DOHH2 (cell line): ENCODE measurements at regions not wholly inside any gene's neighbourhood (a gene's known extent, or its start where the extent isn't known, plus 50 kb on each side); places are given as distances from the start of the nearest gene placed in this dataset.
A peak's percentile ranks its signal among the peaks of the same experiment; 100 is the strongest.

ENCODE experiments used
- H3F3A ChIP-seq: fragments of 200-600 bp; sonication (generic), shearing (Covaris generic); 2 replicates; pipeline ENCODE4 v1.6.0; 2016; ENCODE audit warnings: antibody characterized with exemption, mild to moderate bottlenecking; ENCODE audit not compliant: control insufficient read depth, insufficient read depth
- H3K27ac ChIP-seq: fragments of 200-600 bp; sonication (generic); 2 replicates; pipeline ENCODE4 v1.5.1; 2014; ENCODE audit warnings: low read depth, mild to moderate bottlenecking, low read length, moderate library complexity
- H3K27me3 ChIP-seq: fragments of 200-600 bp; sonication (generic); 2 replicates; pipeline ENCODE4 v1.6.1; 2014; ENCODE audit warnings: mild to moderate bottlenecking, low read length, mixed read lengths; ENCODE audit not compliant: control insufficient read depth
- H3K36me3 ChIP-seq: fragments of 200-600 bp; sonication (generic); 2 replicates; pipeline ENCODE4 v1.6.1; 2014; ENCODE audit warnings: mild to moderate bottlenecking, low read length, moderate library complexity, mixed read lengths; ENCODE audit not compliant: control insufficient read depth
- H3K4me1 ChIP-seq: fragments of 200-600 bp; sonication (generic); 2 replicates; pipeline ENCODE4 v1.6.1; 2014; ENCODE audit warnings: mild to moderate bottlenecking, low read length, mixed read lengths; ENCODE audit not compliant: control insufficient read depth
- H3K4me2 ChIP-seq: fragments of 200-600 bp; sonication (generic); 2 replicates; pipeline ENCODE4 v1.6.0; 2014; ENCODE audit warnings: mild to moderate bottlenecking, low read length, moderate library complexity
- H3K4me3 ChIP-seq: fragments of 200-600 bp; sonication (generic); 2 replicates; pipeline ENCODE4 v1.5.1; 2014; ENCODE audit warnings: mild to moderate bottlenecking, low read length, mixed read lengths
- H3K79me2 ChIP-seq: fragments of 200-600 bp; sonication (generic); 2 replicates; pipeline ENCODE4 v1.6.1; 2014; ENCODE audit warnings: mild to moderate bottlenecking, low read length, mixed read lengths; ENCODE audit not compliant: control insufficient read depth
- H3K9me2 ChIP-seq: fragments of 200-600 bp; sonication (generic); replicated peaks from 2 replicates; pipeline ENCODE4 v1.6.1; 2014; ENCODE audit warnings: mild to moderate bottlenecking, low read length, mixed read lengths; ENCODE audit not compliant: control insufficient read depth
- H3K9me3 ChIP-seq: fragments of 200-600 bp; sonication (generic); 2 replicates; pipeline ENCODE4 v1.6.1; 2014; ENCODE audit warnings: antibody characterized with exemption, low read length, mixed read lengths; ENCODE audit not compliant: control insufficient read depth, insufficient read depth
- H4K20me1 ChIP-seq: fragments of 200-600 bp; sonication (generic); 2 replicates; pipeline ENCODE4 v1.6.0; 2014; ENCODE audit warnings: low read depth, mild to moderate bottlenecking, antibody characterized with exemption, low read length, moderate library complexity; ENCODE audit not compliant: control insufficient read depth, insufficient read depth
- CTCF ChIP-seq: fragments of 200-600 bp; sonication (generic); IDR thresholded peaks from one replicate; pipeline ENCODE4 v1.5.1; 2014; ENCODE audit warnings: antibody characterized with exemption, mild to moderate bottlenecking, low read depth, low read length; ENCODE audit not compliant: poor library complexity, severe bottlenecking
- EZH2phosphoT487 ChIP-seq: fragments of 200-600 bp; sonication (generic); IDR thresholded peaks from 2 replicates; pipeline ENCODE4 v1.6.1; 2017; ENCODE audit warnings: borderline replicate concordance, mild to moderate bottlenecking, antibody characterized with exemption, low read length, moderate library complexity, mixed read lengths

- Histone ChIP-seq H3K4me3 (peak overlapping the region; percentile 26), H3K27ac (peak overlapping the region; percentile 40), H3K27me3 (no peaks in the 10 kb centered on the region), H3K36me3 (no peaks in the 10 kb centered on the region), H4K20me1 (no peaks in the 10 kb centered on the region), H3K9me3 (no peaks in the 10 kb centered on the region), H3K79me2 (no peaks in the 10 kb centered on the region), H3F3A (no peaks in the 10 kb centered on the region), H3K9me2 (no peaks in the 10 kb centered on the region), H3K4me2 (peak overlapping the region; percentile 49), H3K4me1 (peaks cover 19% of the 10 kb centered on the region)
- no peak for TF ChIP-seq CTCF
- TF ChIP-seq EZH2phosphoT487, result no peak
These were observed 504.0 kb downstream of the MAGEE1 start for GRCh38 chrX:76931518-76931917.

DNA sequence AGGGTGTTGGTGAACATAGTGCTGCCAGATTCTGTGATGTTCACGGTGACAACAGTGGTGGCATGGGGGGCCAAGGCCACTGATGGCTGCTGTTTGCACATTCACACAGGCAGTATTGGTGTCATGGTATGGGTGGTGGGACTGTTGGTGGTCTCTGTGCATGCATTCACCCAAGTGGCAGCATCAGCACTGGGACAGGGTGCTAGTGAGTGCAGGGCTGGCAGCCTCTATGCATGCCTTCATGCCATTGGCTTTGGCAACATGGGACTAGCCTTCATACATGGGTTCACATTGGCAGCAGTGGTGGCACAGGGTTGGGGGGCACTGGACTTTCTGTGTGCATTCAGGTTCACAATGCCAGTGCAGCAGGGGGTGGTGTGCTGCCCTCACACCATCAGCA is 489.7 kb upstream of the FGF16 start:
- Histone ChIP-seq H3K4me2 (no peak overlapping the region), H3K4me3 (no peak overlapping the region), H3K27me3 (no peaks in the 10 kb centered on the region), H3K4me1 (no peaks in the 10 kb centered on the region), H3K9me2 (no peaks in the 10 kb centered on the region), H3F3A (no peaks in the 10 kb centered on the region), H3K9me3 (no peaks in the 10 kb centered on the region), H3K79me2 (no peaks in the 10 kb centered on the region), H3K36me3 (no peaks in the 10 kb centered on the region), H3K27ac (no peak overlapping the region), H4K20me1 (no peaks in the 10 kb centered on the region)
- TF ChIP-seq CTCF, result no peak
- TF ChIP-seq EZH2phosphoT487, result no peak

GRCh38 chrX:76971393-76972376 is 475.5 kb upstream of the FGF16 start:
- Histone ChIP-seq H3K4me3 (no peak overlapping the region), H3K27ac (no peak overlapping the region), H3K9me3 (no peaks in the 10 kb centered on the region), H3K9me2 (no peaks in the 10 kb centered on the region), H3K4me2 (no peak overlapping the region), H3K36me3 (no peaks in the 10 kb centered on the region), H3F3A (no peaks in the 10 kb centered on the region), H3K4me1 (no peaks in the 10 kb centered on the region), H3K79me2 (no peaks in the 10 kb centered on the region), H4K20me1 (no peaks in the 10 kb centered on the region), H3K27me3 (no peaks in the 10 kb centered on the region)
- TF ChIP-seq CTCF (no peak), EZH2phosphoT487 (no peak)
